Activated T-cell treated with anti-CD3 and anti-CD28 coated beads, Interleukin-2, amount 50 U/mL, for 24 hours (primary cell): ENCODE measurements at regions not wholly inside any gene's neighbourhood (a gene's known extent, or its start where the extent isn't known, plus 50 kb on each side); places are given as distances from the start of the nearest gene placed in this dataset.
"Not testable (repeated sequence)": the region's sequence is repeated elsewhere in the genome, so short reads cannot be mapped to it uniquely, and the experiment has no call there.

Source experiments
- DNase-seq: peaks from one replicate; pipeline ENCODE4 v3.0.0-alpha.2; 2020
- H3K27ac Mint-ChIP-seq: 2 replicates; pipeline ENCODE4 v1.8.0; 2020; ENCODE audit warnings: mild to moderate bottlenecking, mixed read lengths
- H3K27me3 Mint-ChIP-seq: 2 replicates; pipeline ENCODE4 v1.8.0; 2020; ENCODE audit warnings: mixed read lengths
- H3K36me3 Mint-ChIP-seq: 2 replicates; pipeline ENCODE4 v1.8.0; 2020; ENCODE audit warnings: low read depth, mixed read lengths
- H3K4me1 Mint-ChIP-seq: 2 replicates; pipeline ENCODE4 v1.8.0; 2020; ENCODE audit warnings: low read depth, mixed read lengths
- H3K4me3 Mint-ChIP-seq: 2 replicates; pipeline ENCODE4 v1.8.0; 2020; ENCODE audit warnings: mild to moderate bottlenecking, moderate library complexity, mixed read lengths
- H3K9me3 Mint-ChIP-seq: 2 replicates; pipeline ENCODE4 v1.8.0; 2020; ENCODE audit warnings: mixed read lengths

DNA sequence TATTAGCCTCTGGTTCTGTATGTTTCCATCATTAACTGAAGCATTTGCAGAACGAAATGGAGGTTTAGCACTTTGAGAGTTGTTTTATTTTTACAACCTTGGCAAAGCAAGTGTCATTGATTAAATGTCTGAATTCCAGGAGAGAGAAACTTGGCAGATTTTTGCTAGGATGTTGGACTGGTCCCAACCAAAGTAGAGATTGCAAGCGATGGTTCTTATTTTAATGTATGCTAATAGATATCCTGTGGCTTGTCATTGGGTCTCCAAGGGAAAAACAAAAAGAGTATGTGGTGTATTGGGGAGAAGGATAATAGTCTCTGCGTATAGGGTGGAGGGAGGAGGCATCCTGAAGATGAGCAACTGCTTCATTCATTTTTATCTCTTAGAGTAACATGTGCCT, 457.2 kb upstream of the RUNX1 start:
- H3K4me3 Mint-ChIP-seq: no peak overlapping the region
- H3K27ac Mint-ChIP-seq: no peak overlapping the region
- H3K27me3 Mint-ChIP-seq: peaks cover 2% of the 10 kb centered on the region
- H3K9me3 Mint-ChIP-seq: no peaks in the 10 kb centered on the region
- no peaks in the 10 kb centered on the region for H3K36me3 Mint-ChIP-seq
- peaks cover 45% of the 10 kb centered on the region for H3K4me1 Mint-ChIP-seq
- DNase-seq: no peak

DNA sequence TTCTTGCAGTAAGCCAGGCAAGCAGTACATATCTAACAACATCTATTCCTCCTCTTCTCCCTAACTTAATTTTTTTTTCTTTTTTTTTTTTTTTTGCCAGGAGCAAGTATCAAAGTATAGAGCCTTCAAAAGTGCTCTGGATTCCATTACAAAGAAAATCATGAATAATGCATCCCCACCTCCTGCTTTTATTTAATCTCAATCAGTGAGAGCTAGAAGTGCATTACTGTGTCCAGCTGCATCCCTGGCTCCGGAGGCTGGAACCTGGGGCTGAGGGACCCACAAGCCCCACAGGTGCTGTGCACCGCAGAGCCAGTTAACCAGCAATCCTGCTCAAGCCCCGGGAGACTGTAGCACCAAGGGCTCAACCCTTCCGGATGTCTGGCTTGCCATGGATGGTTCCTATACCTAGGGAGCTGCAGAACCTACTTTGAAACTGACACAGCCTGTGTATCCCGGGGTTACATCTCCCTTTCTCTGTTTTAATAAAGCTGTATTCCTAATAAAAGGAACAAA, 455.9 kb upstream of the RUNX1 start:
- Mint-ChIP-seq H3K4me1 (peaks cover 34% of the 10 kb centered on the region), H3K27me3 (peaks cover 2% of the 10 kb centered on the region), H3K4me3 (no peak overlapping the region), H3K9me3 (no peaks in the 10 kb centered on the region), H3K36me3 (no peaks in the 10 kb centered on the region), H3K27ac (no peak overlapping the region)
- no peak for DNase-seq

- Mint-ChIP-seq H3K9me3 (no peaks in the 10 kb centered on the region), H3K27me3 (peaks cover 2% of the 10 kb centered on the region), H3K4me3 (no peak overlapping the region), H3K4me1 (peaks cover 34% of the 10 kb centered on the region), H3K36me3 (no peaks in the 10 kb centered on the region), H3K27ac (peak overlapping the region; percentile 67)
- no peak for DNase-seq
These were observed 455.2 kb upstream of the RUNX1 start for GRCh38 chr21:35504277-35504676.

DNA sequence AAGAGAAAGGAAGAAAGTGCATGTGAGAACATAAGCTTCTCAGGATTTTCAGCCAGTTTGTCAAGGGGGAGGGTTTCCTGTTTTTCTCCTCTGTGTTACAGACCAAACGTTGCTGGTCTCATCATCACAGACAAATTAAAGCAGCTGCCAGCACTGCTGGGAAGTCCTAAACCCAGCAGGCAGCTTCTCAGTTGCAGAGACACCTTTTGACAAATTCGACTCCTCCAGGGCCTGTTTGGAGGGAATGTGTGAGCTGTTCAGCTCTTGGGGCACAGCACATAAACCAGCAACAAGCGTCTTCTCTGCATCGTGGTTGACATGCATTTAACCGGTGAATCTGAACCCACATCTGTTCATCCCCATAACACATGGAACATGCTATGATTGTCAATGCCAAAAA, 454.6 kb upstream of the RUNX1 start:
- peak; percentile 46 for DNase-seq
- Mint-ChIP-seq H3K36me3 (no peaks in the 10 kb centered on the region), H3K27me3 (peaks cover 2% of the 10 kb centered on the region), H3K27ac (peak overlapping the region; percentile 67), H3K4me1 (peaks cover 28% of the 10 kb centered on the region), H3K9me3 (no peaks in the 10 kb centered on the region), H3K4me3 (no peak overlapping the region)

- H3K27ac Mint-ChIP-seq: no peak overlapping the region
- no peaks in the 10 kb centered on the region for H3K9me3 Mint-ChIP-seq
- DNase-seq: no peak
- H3K4me3 Mint-ChIP-seq: no peak overlapping the region
- no peaks in the 10 kb centered on the region for H3K36me3 Mint-ChIP-seq
- peaks cover 2% of the 10 kb centered on the region for H3K27me3 Mint-ChIP-seq
- H3K4me1 Mint-ChIP-seq: peaks cover 23% of the 10 kb centered on the region
These were observed 453.7 kb upstream of the RUNX1 start for GRCh38 chr21:35502821-35503220.

DNA sequence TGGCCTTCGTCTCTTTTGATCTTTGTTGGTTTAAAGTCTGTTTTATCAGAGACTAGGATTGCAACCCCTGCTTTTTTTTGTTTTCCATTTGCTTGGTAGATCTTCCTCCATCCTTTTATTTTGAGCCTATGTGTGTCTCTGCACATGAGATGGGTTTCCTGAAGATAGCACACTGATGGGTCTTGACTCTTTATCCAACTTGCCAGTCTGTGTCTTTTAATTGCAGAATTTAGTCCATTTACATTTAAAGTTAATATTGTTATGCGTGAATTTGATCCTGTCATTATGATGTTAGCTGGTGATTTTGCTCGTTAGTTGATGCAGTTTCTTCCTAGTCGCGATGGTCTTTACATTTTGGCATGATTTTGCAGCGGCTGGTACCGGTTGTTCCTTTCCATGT, 448.4 kb upstream of the RUNX1 start:
- not testable (repeated sequence) for H3K4me1 Mint-ChIP-seq, H3K27ac Mint-ChIP-seq, H3K4me3 Mint-ChIP-seq, DNase-seq, H3K27me3 Mint-ChIP-seq, H3K9me3 Mint-ChIP-seq, H3K36me3 Mint-ChIP-seq

DNA sequence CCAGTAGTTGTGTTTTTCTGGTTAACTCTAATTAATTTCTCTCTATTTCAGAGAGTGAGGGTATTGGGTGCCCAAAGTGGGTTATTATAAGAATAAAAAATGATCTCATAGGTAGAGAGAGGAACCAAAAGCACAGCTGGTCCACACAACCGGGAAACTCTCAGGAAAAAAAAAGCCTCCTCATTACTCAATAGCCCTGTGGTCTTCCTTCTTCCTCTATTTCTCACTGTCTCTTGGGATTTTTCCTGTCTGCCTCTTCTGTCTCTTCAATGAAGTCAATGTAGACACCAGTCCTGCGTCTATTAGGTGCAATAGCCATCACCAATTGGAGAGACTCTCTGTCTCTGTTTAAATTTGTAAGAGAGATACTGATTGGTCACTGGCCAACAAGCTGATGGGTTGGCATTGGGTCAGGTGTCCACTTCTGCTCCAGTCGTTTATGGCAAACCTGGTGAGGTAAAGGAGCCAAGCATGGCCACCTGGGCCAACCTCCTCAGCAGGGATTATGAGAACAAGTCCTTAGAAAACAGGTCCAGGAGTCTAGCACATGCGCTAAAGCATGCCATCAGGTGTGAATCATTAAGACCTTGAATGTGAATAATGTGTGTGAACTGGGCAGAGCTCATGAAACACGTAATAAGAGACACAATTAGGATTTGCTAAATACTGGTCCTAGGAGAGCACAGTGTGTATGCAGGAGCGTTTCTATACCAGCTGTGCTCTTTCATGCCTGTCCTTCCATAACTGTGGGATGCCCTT, 443.0 kb upstream of the RUNX1 start:
- peaks cover 8% of the 10 kb centered on the region for H3K27me3 Mint-ChIP-seq
- H3K4me3 Mint-ChIP-seq: no peak overlapping the region
- no peak overlapping the region for H3K27ac Mint-ChIP-seq
- H3K36me3 Mint-ChIP-seq: no peaks in the 10 kb centered on the region
- no peaks in the 10 kb centered on the region for H3K4me1 Mint-ChIP-seq
- no peak for DNase-seq
- no peaks in the 10 kb centered on the region for H3K9me3 Mint-ChIP-seq

- H3K36me3 Mint-ChIP-seq: no peaks in the 10 kb centered on the region
- no peaks in the 10 kb centered on the region for H3K4me1 Mint-ChIP-seq
- peaks cover 8% of the 10 kb centered on the region for H3K27me3 Mint-ChIP-seq
- H3K9me3 Mint-ChIP-seq: no peaks in the 10 kb centered on the region
- DNase-seq: no peak
- H3K27ac Mint-ChIP-seq: no peak overlapping the region
- no peak overlapping the region for H3K4me3 Mint-ChIP-seq
These were observed 442.0 kb upstream of the RUNX1 start for GRCh38 chr21:35491114-35491513.

DNA sequence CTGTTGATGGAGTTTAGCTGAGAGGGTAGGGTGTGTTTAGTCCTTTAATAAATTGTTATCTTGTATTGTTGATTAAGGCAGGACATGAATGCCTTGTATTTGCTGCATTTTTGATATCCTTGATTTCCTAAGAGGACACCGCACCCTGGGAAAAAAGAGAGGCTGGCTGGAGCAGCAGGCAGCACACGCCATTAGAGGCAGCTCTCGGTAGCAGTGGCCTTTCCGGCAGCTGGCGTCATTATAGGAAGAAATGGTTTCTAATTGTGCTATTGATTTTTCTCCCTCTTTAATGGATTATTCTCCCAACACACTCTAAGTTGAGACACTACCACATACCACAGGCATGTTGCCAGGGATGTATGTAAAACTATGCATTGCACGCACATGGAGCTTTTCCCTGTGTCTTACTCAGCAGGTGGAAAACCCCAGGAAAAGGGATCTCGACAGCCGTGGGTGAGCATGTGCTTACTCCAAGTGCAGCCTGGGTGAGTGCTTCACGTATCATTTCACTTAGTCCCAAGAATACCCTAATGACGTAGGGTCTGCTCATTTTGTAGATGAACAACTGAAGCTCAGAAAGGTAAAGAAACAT, 440.4 kb upstream of the RUNX1 start:
- peaks cover 8% of the 10 kb centered on the region for H3K27me3 Mint-ChIP-seq
- H3K4me1 Mint-ChIP-seq: no peaks in the 10 kb centered on the region
- H3K9me3 Mint-ChIP-seq: no peaks in the 10 kb centered on the region

DNA sequence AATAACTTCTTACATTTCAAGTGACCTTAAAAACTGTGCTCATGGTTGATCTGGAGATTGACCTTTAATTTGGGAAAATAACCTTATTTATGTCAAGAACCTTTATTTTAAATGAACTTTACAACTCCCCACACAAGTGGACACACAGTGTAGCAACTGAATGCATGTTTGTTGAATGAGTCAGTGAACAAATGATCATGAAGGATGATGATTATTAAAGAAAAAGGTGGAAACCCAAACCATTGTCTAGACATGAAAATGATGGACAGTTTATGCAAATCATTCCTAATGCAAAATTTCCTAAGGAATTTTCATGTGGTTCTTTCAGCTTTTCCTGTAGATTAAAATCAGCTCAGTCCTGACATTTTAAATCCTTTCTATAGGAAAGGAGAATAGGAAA, 439.8 kb upstream of the RUNX1 start:
- no peak overlapping the region for H3K27ac Mint-ChIP-seq
- H3K9me3 Mint-ChIP-seq: no peaks in the 10 kb centered on the region
- no peak for DNase-seq
- H3K4me1 Mint-ChIP-seq: no peaks in the 10 kb centered on the region
- peaks cover 8% of the 10 kb centered on the region for H3K27me3 Mint-ChIP-seq
- no peaks in the 10 kb centered on the region for H3K36me3 Mint-ChIP-seq
- H3K4me3 Mint-ChIP-seq: no peak overlapping the region

More for the DNA sequence above, 440.4 kb upstream of the RUNX1 start:
- Mint-ChIP-seq H3K36me3 (no peaks in the 10 kb centered on the region), H3K27ac (no peak overlapping the region), H3K4me3 (no peak overlapping the region)
- no peak for DNase-seq

GRCh38 chr21:35485364-35485763, 436.3 kb upstream of the RUNX1 start:
- peaks cover 9% of the 10 kb centered on the region for H3K27me3 Mint-ChIP-seq
- H3K4me1 Mint-ChIP-seq: peaks cover 2% of the 10 kb centered on the region
- H3K36me3 Mint-ChIP-seq: no peaks in the 10 kb centered on the region
- H3K27ac Mint-ChIP-seq: no peak overlapping the region
- H3K9me3 Mint-ChIP-seq: no peaks in the 10 kb centered on the region
- DNase-seq: no peak
- no peak overlapping the region for H3K4me3 Mint-ChIP-seq

GRCh38 chr21:35484851-35485250, 435.7 kb upstream of the RUNX1 start:
- Mint-ChIP-seq H3K27me3 (peaks cover 8% of the 10 kb centered on the region), H3K36me3 (no peaks in the 10 kb centered on the region), H3K9me3 (no peaks in the 10 kb centered on the region), H3K4me3 (no peak overlapping the region), H3K4me1 (peaks cover 2% of the 10 kb centered on the region), H3K27ac (no peak overlapping the region)
- no peak for DNase-seq

DNA sequence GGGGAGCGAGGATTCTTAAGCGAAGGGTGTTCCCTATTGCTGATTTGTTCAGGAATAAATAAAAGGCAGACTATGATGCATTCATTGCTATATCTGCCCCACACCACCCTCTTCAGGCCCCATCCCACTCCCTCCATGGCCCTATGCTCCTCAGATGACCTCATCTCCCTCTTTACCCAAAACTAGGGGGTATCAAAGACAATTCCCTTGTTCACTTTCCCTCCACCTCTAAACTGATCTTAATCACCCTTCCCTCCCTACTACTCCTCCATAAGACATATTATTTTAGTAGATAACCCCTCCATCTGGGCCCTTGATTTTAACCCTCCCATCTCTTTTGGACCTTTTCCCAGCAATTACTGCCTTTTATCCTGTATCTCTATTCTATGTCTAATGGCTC, 434.9 kb upstream of the RUNX1 start:
- H3K9me3 Mint-ChIP-seq: peaks cover 2% of the 10 kb centered on the region
- DNase-seq: no peak
- H3K4me3 Mint-ChIP-seq: no peak overlapping the region
- no peak overlapping the region for H3K27ac Mint-ChIP-seq
- H3K27me3 Mint-ChIP-seq: peaks cover 12% of the 10 kb centered on the region
- no peaks in the 10 kb centered on the region for H3K36me3 Mint-ChIP-seq
- peaks cover 4% of the 10 kb centered on the region for H3K4me1 Mint-ChIP-seq

GRCh38 chr21:35482933-35483662, 434.0 kb upstream of the RUNX1 start:
- Mint-ChIP-seq H3K27me3 (peaks cover 11% of the 10 kb centered on the region), H3K9me3 (peaks cover 2% of the 10 kb centered on the region), H3K36me3 (no peaks in the 10 kb centered on the region), H3K4me3 (no peak overlapping the region), H3K27ac (no peak overlapping the region), H3K4me1 (peaks cover 9% of the 10 kb centered on the region)
- DNase-seq: no peak

- Mint-ChIP-seq H3K27ac (no peak overlapping the region), H3K9me3 (peaks cover 2% of the 10 kb centered on the region), H3K4me1 (peaks cover 12% of the 10 kb centered on the region), H3K36me3 (no peaks in the 10 kb centered on the region), H3K4me3 (no peak overlapping the region), H3K27me3 (peaks cover 9% of the 10 kb centered on the region)
- DNase-seq: no peak
These were observed 433.0 kb upstream of the RUNX1 start for GRCh38 chr21:35482096-35482495.
